Fibroblast of pulmonary artery (primary cell): ENCODE measurements at regions not wholly inside any gene's neighbourhood (a gene's known extent, or its start where the extent isn't known, plus 50 kb on each side); places are given as distances from the start of the nearest gene placed in this dataset.

Experiments
- DNase-seq: peaks from one replicate; pipeline ENCODE4 v3.0.0-alpha.2; 2010; ENCODE audit warnings: low read depth
- H3K4me3 ChIP-seq: replicated peaks from 2 replicates; pipeline ENCODE4 v1.5.1; 2011; ENCODE audit warnings: low read depth, mild to moderate bottlenecking, control low read depth, low read length, moderate library complexity
- TF ChIP-seq, protein P1 (sequence below): IDR thresholded peaks from 2 replicates; pipeline ENCODE4 v1.5.1; 2011; ENCODE audit warnings: mild to moderate bottlenecking, control low read depth, low read length, inconsistent platforms; ENCODE audit errors: missing control alignments

DNA sequence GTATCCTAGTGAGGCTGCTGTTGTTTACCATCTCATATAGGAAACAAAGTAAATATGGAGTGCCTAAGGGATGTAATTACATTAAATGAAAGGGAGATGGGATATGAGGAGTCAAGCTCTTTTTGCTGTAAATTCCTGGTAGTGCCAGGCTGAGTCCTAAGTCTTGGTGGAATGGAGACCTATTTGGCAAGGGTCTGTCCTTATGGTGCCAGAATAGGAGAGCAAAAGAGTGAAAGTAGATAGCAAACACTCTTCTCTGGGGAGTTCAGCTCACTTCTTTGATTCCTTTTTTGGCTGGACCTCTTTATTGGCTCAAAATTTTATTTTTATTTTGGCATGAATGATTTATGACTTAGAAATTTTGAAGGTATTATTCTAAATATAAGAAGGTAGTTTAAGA is 380.8 kb downstream of the TMEM232 start:
- TF ChIP-seq, protein P1, sequence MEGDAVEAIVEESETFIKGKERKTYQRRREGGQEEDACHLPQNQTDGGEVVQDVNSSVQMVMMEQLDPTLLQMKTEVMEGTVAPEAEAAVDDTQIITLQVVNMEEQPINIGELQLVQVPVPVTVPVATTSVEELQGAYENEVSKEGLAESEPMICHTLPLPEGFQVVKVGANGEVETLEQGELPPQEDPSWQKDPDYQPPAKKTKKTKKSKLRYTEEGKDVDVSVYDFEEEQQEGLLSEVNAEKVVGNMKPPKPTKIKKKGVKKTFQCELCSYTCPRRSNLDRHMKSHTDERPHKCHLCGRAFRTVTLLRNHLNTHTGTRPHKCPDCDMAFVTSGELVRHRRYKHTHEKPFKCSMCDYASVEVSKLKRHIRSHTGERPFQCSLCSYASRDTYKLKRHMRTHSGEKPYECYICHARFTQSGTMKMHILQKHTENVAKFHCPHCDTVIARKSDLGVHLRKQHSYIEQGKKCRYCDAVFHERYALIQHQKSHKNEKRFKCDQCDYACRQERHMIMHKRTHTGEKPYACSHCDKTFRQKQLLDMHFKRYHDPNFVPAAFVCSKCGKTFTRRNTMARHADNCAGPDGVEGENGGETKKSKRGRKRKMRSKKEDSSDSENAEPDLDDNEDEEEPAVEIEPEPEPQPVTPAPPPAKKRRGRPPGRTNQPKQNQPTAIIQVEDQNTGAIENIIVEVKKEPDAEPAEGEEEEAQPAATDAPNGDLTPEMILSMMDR: no peak
- no peak for DNase-seq
- H3K4me3 ChIP-seq: no peak overlapping the region

DNA sequence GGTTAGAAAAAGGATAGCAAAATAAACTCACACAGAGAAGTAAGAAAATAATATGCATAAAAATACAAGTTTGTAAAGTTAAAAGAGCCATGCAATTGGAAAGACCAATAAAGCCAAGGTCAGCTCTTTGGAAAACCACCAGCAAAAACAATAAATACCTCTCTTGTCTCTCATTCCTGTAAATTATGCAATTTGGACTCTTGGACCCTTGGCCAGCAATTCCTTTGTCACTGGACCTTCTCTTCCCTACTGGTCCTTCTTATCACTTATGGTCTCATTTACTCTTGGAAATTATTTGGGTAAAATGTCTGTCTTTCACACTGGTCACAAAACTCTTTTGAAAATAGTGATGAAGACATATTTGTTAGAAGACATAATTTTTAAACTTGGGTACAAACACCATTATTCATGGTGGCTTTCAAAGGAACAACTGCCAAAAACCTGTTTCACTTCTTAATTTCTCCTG is 379.5 kb downstream of the TMEM232 start:
- no peak overlapping the region for H3K4me3 ChIP-seq
- TF ChIP-seq, protein P1: no peak
- DNase-seq: no peak

DNA sequence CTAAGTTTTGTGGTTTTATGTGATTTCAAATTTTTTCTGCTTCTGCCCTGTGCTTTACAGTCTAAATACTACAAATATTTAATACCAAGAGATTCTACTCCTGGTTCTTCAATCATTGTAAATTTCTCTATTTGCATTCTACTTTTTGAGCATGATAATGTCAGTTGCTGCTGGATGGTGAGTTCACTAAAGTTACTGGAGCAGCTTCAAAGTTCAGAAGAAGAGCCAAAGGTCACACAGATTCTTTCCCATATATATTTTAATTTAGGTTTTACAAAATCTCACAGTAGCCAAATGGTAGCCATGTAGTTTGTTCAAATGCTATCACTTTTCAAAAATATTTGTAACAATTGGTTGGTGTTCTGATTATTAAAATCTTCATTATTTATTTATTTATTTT is 378.7 kb downstream of the TMEM232 start:
- no peak overlapping the region for H3K4me3 ChIP-seq
- DNase-seq: no peak
- TF ChIP-seq, protein P1: no peak

DNA sequence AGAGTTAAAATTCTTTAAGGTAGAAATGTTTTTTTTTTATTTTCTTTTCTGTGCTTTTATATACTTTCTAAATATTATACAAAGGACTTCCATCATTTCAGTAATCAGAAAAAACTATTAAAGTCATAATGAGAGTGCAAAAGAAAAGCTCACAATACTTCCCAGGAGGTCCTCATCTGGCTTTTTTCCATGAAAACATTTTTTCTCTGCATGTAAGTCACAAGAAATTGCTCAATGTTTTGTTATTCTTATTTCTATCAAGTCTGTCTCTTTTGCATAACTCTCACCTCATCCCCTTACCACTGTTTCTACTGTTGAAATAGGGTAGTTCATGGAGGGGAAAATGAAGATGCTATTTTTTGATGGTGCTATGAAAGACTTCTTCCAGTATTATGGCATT is 375.0 kb downstream of the TMEM232 start:
- TF ChIP-seq, protein P1: no peak
- no peak for DNase-seq
- H3K4me3 ChIP-seq: no peak overlapping the region

DNA sequence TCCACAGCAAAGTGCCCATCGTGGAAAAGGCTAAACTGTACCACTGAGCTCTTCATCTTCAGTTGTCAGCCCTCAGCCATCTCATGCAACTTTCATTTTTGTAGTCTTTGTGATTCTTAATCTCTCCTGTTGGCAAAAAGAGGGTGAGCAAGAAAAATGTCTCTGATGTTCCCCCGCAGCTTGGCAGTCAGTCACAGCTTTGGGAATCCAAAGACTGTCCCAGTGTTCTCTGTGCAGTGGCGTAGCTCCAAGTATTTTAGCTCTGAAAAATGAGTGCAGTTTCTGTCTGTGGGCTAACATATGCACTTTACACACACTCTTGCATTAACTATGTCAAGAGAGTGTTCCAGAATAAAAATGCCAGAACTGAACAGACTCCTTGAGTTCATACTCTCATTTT is 372.2 kb downstream of the TMEM232 start:
- TF ChIP-seq, protein P1: no peak
- no peak overlapping the region for H3K4me3 ChIP-seq
- DNase-seq: no peak

DNA sequence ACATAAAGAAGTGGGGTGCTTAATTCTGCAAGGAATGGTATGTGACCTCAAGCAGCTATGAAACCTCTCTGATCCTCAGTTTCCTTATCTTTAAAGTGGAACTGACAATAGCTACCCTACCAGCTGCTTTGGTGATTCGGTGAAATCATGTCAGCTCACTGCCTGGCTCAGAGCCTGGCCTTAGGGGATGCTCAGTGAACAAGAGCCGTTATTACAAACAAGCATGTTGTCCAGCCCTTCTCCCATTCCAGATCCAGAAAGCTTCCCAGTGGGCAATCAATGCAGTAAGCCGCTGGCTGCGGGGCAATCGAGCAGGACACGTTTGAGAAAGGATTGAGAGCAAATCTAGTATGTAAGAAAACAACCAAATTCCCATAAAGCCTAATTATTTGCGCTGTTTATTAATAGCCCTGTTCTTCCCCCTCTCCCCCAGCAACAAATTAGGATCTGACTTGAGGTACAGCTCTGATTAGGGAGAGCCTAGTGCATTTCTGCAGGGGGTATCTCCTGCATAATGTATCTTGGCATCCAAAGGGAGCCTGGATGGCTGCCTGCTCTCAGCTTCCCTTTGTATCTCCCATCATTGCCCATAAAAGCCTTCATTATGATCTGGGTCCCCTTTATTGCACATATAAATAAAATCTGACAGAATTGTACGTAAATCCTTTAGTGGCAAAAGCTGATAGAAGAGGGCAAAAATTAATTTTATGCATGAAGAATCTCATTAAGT is 371.4 kb downstream of the TMEM232 start:
- DNase-seq: no peak
- H3K4me3 ChIP-seq: no peak overlapping the region
- TF ChIP-seq, protein P1: no peak

DNA sequence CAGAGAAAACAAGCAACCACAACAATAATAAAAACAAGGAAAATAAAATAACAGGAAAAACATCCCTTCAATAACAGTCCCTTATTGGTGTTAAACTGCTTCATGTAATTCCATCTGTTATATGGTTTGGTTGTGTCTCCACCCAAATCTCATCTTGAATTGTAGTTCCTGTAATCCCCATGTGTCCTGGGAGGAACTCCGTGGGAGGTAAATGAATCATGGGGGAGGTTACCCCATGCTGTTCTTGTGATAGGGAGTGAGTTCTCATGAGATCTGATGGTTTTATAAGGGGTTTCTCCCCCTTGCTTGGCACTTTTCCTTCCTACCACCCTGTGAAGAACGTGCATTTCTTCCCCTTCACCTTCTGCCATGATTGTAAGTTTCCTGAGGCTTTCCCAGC is 369.8 kb downstream of the TMEM232 start:
- TF ChIP-seq, protein P1: no peak
- H3K4me3 ChIP-seq: no peak overlapping the region
- no peak for DNase-seq
